HUES6 (cell line): ENCODE measurements at regions not wholly inside any gene's neighbourhood (a gene's known extent, or its start where the extent isn't known, plus 50 kb on each side); places are given as distances from the start of the nearest gene placed in this dataset.
"Not testable (repeated sequence)": the region's sequence is repeated elsewhere in the genome, so short reads cannot be mapped to it uniquely, and the experiment has no call there.

Source experiments
- H3K27ac ChIP-seq: 2 replicates; pipeline ENCODE4 v1.7.0; 2013; ENCODE audit warnings: low read depth, mild to moderate bottlenecking, low read length, inconsistent platforms
- H3K27me3 ChIP-seq: 2 replicates; pipeline ENCODE4 v1.6.1; 2013; ENCODE audit warnings: low read length; ENCODE audit not compliant: control insufficient read depth, insufficient read depth
- H3K36me3 ChIP-seq: 2 replicates; pipeline ENCODE4 v1.6.1; 2013; ENCODE audit warnings: low read length; ENCODE audit not compliant: control insufficient read depth, insufficient read depth
- H3K4me1 ChIP-seq: 2 replicates; pipeline ENCODE4 v1.6.1; 2013; ENCODE audit warnings: low read length; ENCODE audit not compliant: control insufficient read depth, insufficient read depth
- H3K4me3 ChIP-seq: 2 replicates; pipeline ENCODE4 v1.5.1; 2013; ENCODE audit warnings: low read depth, low read length
- H3K9ac ChIP-seq: one replicate; pipeline ENCODE4 v1.6.1; 2013; ENCODE audit warnings: mild to moderate bottlenecking, low read length
- H3K9me3 ChIP-seq: 2 replicates; pipeline ENCODE4 v1.6.1; 2013; ENCODE audit warnings: low read depth, low read length; ENCODE audit not compliant: control insufficient read depth, insufficient read depth

- Histone ChIP-seq H3K4me3 (no peak overlapping the region), H3K9ac (no peak overlapping the region), H3K27ac (no peak overlapping the region), H3K27me3 (no peaks in the 10 kb centered on the region), H3K9me3 (no peaks in the 10 kb centered on the region), H3K36me3 (no peaks in the 10 kb centered on the region), H3K4me1 (0 out of 2 replicates have a peak, but pooled peaks cover 4% of the 10 kb centered on the region)
Observed at GRCh38 chr1:215400741-215401140, 166.4 kb upstream of the KCTD3 start.

GRCh38 chr1:215402147-215402546 is 165.0 kb upstream of the KCTD3 start:
- no peak overlapping the region for H3K4me3 ChIP-seq
- no peak overlapping the region for H3K9ac ChIP-seq
- H3K36me3 ChIP-seq = no peaks in the 10 kb centered on the region
- no peaks in the 10 kb centered on the region for H3K9me3 ChIP-seq
- H3K27me3 ChIP-seq = no peaks in the 10 kb centered on the region
- 0 out of 2 replicates have a peak, but pooled peaks cover 4% of the 10 kb centered on the region for H3K4me1 ChIP-seq
- no peak overlapping the region for H3K27ac ChIP-seq

- H3K4me1 ChIP-seq = peaks cover 11% of the 10 kb centered on the region; the same call in 1 of the 2 replicates
- no peak overlapping the region for H3K9ac ChIP-seq
- H3K4me3 ChIP-seq = no peak overlapping the region
- H3K9me3 ChIP-seq = no peaks in the 10 kb centered on the region
- no peaks in the 10 kb centered on the region for H3K36me3 ChIP-seq
- H3K27me3 ChIP-seq = no peaks in the 10 kb centered on the region
- no peak overlapping the region for H3K27ac ChIP-seq
Observed at GRCh38 chr1:215405211-215405610, 161.9 kb upstream of the KCTD3 start.

GRCh38 chr1:215406927-215407326 is 160.2 kb upstream of the KCTD3 start:
- no peaks in the 10 kb centered on the region for H3K36me3 ChIP-seq
- H3K9me3 ChIP-seq = no peaks in the 10 kb centered on the region
- H3K4me1 ChIP-seq = peaks cover 7% of the 10 kb centered on the region; the same call in 1 of the 2 replicates
- no peaks in the 10 kb centered on the region for H3K27me3 ChIP-seq
- no peak overlapping the region for H3K27ac ChIP-seq
- H3K9ac ChIP-seq = no peak overlapping the region
- H3K4me3 ChIP-seq = no peak overlapping the region

- Histone ChIP-seq H3K4me3 (no peak overlapping the region), H3K9ac (no peak overlapping the region), H3K27ac (no peak overlapping the region), H3K36me3 (no peaks in the 10 kb centered on the region), H3K27me3 (no peaks in the 10 kb centered on the region), H3K4me1 (peaks cover 6% of the 10 kb centered on the region; the same call in 1 of the 2 replicates), H3K9me3 (no peaks in the 10 kb centered on the region)
Observed at GRCh38 chr1:215407575-215407974, 159.5 kb upstream of the KCTD3 start.

GRCh38 chr1:215409546-215409945 is 157.6 kb upstream of the KCTD3 start:
- not testable (repeated sequence) for H3K4me3 ChIP-seq, H3K4me1 ChIP-seq

GRCh38 chr1:215415521-215415920 is 151.6 kb upstream of the KCTD3 start:
- H3K9me3 ChIP-seq = not testable (repeated sequence)
- H3K9ac ChIP-seq = peak overlapping the region; percentile 58

More at GRCh38 chr1:215409546-215409945, 157.6 kb upstream of the KCTD3 start:
- not testable (repeated sequence) for H3K9me3 ChIP-seq, H3K27me3 ChIP-seq, H3K9ac ChIP-seq, H3K36me3 ChIP-seq
- H3K27ac ChIP-seq = peak overlapping the region; percentile 65; the same call in 1 of the 2 replicates

GRCh38 chr1:215416497-215416896 is 150.6 kb upstream of the KCTD3 start:
- Histone ChIP-seq H3K9me3 (no peaks in the 10 kb centered on the region), H3K36me3 (no peaks in the 10 kb centered on the region), H3K4me3 (no peak overlapping the region; the same call in 1 of the 2 replicates), H3K4me1 (peaks cover 16% of the 10 kb centered on the region), H3K27ac (no peak overlapping the region), H3K9ac (peak overlapping the region; percentile 58), H3K27me3 (no peaks in the 10 kb centered on the region)

More at GRCh38 chr1:215415521-215415920, 151.6 kb upstream of the KCTD3 start:
- Histone ChIP-seq H3K4me1 (peaks cover 16% of the 10 kb centered on the region), H3K27ac (0 out of 2 replicates have a peak overlapping the region, but pooled peaks have one; percentile 33)
- H3K36me3 ChIP-seq, H3K27me3 ChIP-seq, H3K4me3 ChIP-seq: not testable (repeated sequence)

- Histone ChIP-seq H3K27me3 (no peaks in the 10 kb centered on the region), H3K36me3 (no peaks in the 10 kb centered on the region), H3K9ac (no peak overlapping the region), H3K9me3 (no peaks in the 10 kb centered on the region), H3K4me3 (no peak overlapping the region), H3K27ac (no peak overlapping the region), H3K4me1 (peaks cover 16% of the 10 kb centered on the region)
Observed at GRCh38 chr1:215417122-215417521, 150.0 kb upstream of the KCTD3 start.

GRCh38 chr1:215418876-215419447 is 148.1 kb upstream of the KCTD3 start:
- Histone ChIP-seq H3K9me3 (no peaks in the 10 kb centered on the region), H3K4me1 (peaks cover 16% of the 10 kb centered on the region), H3K4me3 (no peak overlapping the region), H3K36me3 (no peaks in the 10 kb centered on the region), H3K27me3 (no peaks in the 10 kb centered on the region), H3K27ac (no peak overlapping the region), H3K9ac (no peak overlapping the region)

- no peaks in the 10 kb centered on the region for H3K36me3 ChIP-seq
- no peaks in the 10 kb centered on the region for H3K27me3 ChIP-seq
- H3K27ac ChIP-seq = no peak overlapping the region
- H3K4me1 ChIP-seq = peaks cover 9% of the 10 kb centered on the region
- no peaks in the 10 kb centered on the region for H3K9me3 ChIP-seq
- H3K4me3 ChIP-seq = no peak overlapping the region
- H3K9ac ChIP-seq = no peak overlapping the region
Observed at GRCh38 chr1:215421744-215422143, 145.4 kb upstream of the KCTD3 start.
